OCI-LY7 (cell line): ENCODE measurements at regions not wholly inside any gene's neighbourhood (a gene's known extent, or its start where the extent isn't known, plus 50 kb on each side); places are given as distances from the start of the nearest gene placed in this dataset.

Experiments
- CTCF ChIP-seq: fragments of 200-600 bp; sonication (generic); conservative IDR thresholded peaks from 2 replicates; pipeline ENCODE4 v1.5.1; 2014; ENCODE audit warnings: mild to moderate bottlenecking, antibody characterized with exemption, low read length, moderate library complexity, mixed read lengths
- EZH2phosphoT487 ChIP-seq: fragments of 200-600 bp; sonication (generic); IDR thresholded peaks from 2 replicates; pipeline ENCODE4 v1.6.1; 2018; ENCODE audit warnings: low read depth, borderline replicate concordance, mild to moderate bottlenecking, mixed run types, antibody characterized with exemption, low read length, moderate library complexity, mixed read lengths

- no peak for TF ChIP-seq CTCF
- TF ChIP-seq EZH2phosphoT487, result no peak
These were observed 59.1 kb upstream of the FGF3 start for GRCh38 chr11:69878144-69878883.
